Ishikawa (cell line): ENCODE measurements at regions not wholly inside any gene's neighbourhood (a gene's known extent, or its start where the extent isn't known, plus 50 kb on each side); places are given as distances from the start of the nearest gene placed in this dataset.

ENCODE experiments used
- CEBPB ChIP-seq: IDR thresholded peaks from 2 replicates; pipeline ENCODE4 v1.6.1; 2012
- CREB1 ChIP-seq: IDR thresholded peaks from 2 replicates; pipeline ENCODE4 v1.6.1; 2012; ENCODE audit warnings: low read depth
- EGR1 ChIP-seq: IDR thresholded peaks from 2 replicates; pipeline ENCODE4 v1.6.1; 2012
- EP300 ChIP-seq: IDR thresholded peaks from 2 replicates; pipeline ENCODE4 v1.6.1; 2012; ENCODE audit warnings: borderline replicate concordance
- FOXM1 ChIP-seq: IDR thresholded peaks from 2 replicates; pipeline ENCODE4 v1.6.1; 2012; ENCODE audit warnings: low read depth, borderline replicate concordance
- NFIC ChIP-seq: IDR thresholded peaks from 2 replicates; pipeline ENCODE4 v1.6.1; 2012
- RAD21 ChIP-seq: IDR thresholded peaks from 2 replicates; pipeline ENCODE4 v1.6.1; 2012; ENCODE audit warnings: low read depth
- REST ChIP-seq: IDR thresholded peaks from 2 replicates; pipeline ENCODE4 v1.6.1; 2012; ENCODE audit warnings: low read depth, mild to moderate bottlenecking
- TAF1 ChIP-seq: IDR thresholded peaks from 2 replicates; pipeline ENCODE4 v1.6.1; 2012; ENCODE audit warnings: low read depth, mild to moderate bottlenecking
- TCF12 ChIP-seq: IDR thresholded peaks from 2 replicates; pipeline ENCODE4 v1.6.1; 2012; ENCODE audit warnings: low read depth
- TEAD4 ChIP-seq: IDR thresholded peaks from 2 replicates; pipeline ENCODE4 v1.6.1; 2012
- YY1 ChIP-seq: IDR thresholded peaks from 2 replicates; pipeline ENCODE4 v1.6.1; 2012; ENCODE audit warnings: low read depth
- ZBTB7A ChIP-seq: IDR thresholded peaks from 2 replicates; pipeline ENCODE4 v1.6.1; 2012; ENCODE audit warnings: low read depth
- TF ChIP-seq, protein P1 (sequence below): IDR thresholded peaks from 2 replicates; pipeline ENCODE4 v1.6.1; 2012
- TF ChIP-seq, protein P2 (sequence below): IDR thresholded peaks from 2 replicates; pipeline ENCODE4 v1.6.1; 2012

- TF ChIP-seq YY1, result no peak
- TF ChIP-seq, protein P1, sequence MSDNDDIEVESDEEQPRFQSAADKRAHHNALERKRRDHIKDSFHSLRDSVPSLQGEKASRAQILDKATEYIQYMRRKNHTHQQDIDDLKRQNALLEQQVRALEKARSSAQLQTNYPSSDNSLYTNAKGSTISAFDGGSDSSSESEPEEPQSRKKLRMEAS, result no peak
- no peak for TF ChIP-seq TCF12
- no peak for TF ChIP-seq NFIC
- TF ChIP-seq TAF1, result no peak
- TF ChIP-seq TEAD4, result no peak
- TF ChIP-seq CREB1, result no peak
- no peak for TF ChIP-seq RAD21
- TF ChIP-seq EP300, result no peak
- TF ChIP-seq ZBTB7A, result no peak
Observed at GRCh38 chr4:125681240-125681639, 366.5 kb downstream of the FAT4 start.

GRCh38 chr4:125682730-125683129 lies 368.0 kb downstream of the FAT4 start:
- no peak for TF ChIP-seq YY1
- no peak for TF ChIP-seq RAD21
- no peak for TF ChIP-seq REST
- TF ChIP-seq CREB1, result no peak
- TF ChIP-seq TEAD4, result no peak
- TF ChIP-seq TCF12, result no peak
- TF ChIP-seq, protein P2, sequence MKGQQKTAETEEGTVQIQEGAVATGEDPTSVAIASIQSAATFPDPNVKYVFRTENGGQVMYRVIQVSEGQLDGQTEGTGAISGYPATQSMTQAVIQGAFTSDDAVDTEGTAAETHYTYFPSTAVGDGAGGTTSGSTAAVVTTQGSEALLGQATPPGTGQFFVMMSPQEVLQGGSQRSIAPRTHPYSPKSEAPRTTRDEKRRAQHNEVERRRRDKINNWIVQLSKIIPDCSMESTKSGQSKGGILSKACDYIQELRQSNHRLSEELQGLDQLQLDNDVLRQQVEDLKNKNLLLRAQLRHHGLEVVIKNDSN, result no peak
- TF ChIP-seq, protein P1, result no peak
- TF ChIP-seq TAF1, result no peak
- no peak for TF ChIP-seq CEBPB
- no peak for TF ChIP-seq ZBTB7A
- no peak for TF ChIP-seq EP300
- TF ChIP-seq FOXM1, result no peak
- no peak for TF ChIP-seq EGR1
- no peak for TF ChIP-seq NFIC

DNA sequence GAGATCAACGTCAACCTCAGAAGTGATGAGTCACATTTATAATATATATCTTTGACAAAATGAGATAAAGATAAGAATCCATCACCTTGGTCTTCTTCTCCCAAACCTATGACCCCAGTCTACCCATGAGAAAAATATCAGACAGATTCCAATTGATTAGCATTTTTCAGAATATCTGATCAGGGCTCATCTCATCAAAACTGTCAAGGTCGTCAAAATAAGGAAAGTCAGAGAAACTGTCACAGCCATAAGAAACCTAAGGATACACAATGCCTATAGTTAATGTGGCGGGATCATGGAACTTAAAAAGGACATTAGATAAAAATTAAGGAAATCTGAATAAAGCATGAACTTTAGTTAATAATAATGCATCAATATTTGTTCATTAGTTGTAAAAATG lies 374.1 kb downstream of the FAT4 start:
- TF ChIP-seq EGR1 (no peak), ZBTB7A (no peak), TEAD4 (no peak), EP300 (no peak), TCF12 (no peak), CEBPB (no peak)
- TF ChIP-seq, protein P2, result no peak

GRCh38 chr4:125689805-125690204 lies 375.1 kb downstream of the FAT4 start:
- TF ChIP-seq NFIC, result no peak
- TF ChIP-seq YY1, result no peak
- TF ChIP-seq EGR1, result no peak
- TF ChIP-seq TEAD4, result no peak
- TF ChIP-seq TAF1, result no peak
- TF ChIP-seq REST, result no peak
- no peak for TF ChIP-seq FOXM1
- TF ChIP-seq ZBTB7A, result no peak
- TF ChIP-seq TCF12, result no peak
- no peak for TF ChIP-seq CREB1
- no peak for TF ChIP-seq RAD21
- no peak for TF ChIP-seq EP300
- TF ChIP-seq, protein P1, result no peak
- no peak for TF ChIP-seq CEBPB
- TF ChIP-seq, protein P2, result no peak

DNA sequence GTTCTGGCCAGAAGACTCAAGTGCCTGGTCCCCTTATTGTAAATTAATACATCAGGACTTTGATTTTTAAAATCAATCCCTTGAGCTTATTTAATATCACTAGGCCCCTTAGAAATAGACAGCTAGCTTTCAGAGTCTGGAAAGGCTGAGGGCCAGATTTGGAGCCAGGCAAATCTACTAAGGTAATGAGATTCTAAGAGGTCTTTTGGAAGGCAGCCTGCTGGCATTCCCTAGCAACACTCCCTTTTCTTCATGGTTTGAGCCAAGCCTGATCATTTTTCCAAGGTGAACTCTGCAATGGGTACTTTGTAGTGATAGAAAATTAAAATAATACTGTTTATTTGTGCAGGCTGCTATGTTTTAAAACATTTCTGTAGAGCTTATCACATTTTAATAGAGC lies 378.5 kb downstream of the FAT4 start:
- TF ChIP-seq TAF1 (no peak), ZBTB7A (no peak), TEAD4 (no peak), EGR1 (no peak), CEBPB (no peak), NFIC (no peak), FOXM1 (no peak), RAD21 (no peak), REST (no peak), CREB1 (no peak), TCF12 (no peak), EP300 (no peak), YY1 (no peak)
- TF ChIP-seq, protein P1, result no peak
- TF ChIP-seq, protein P2, result no peak
